Left ventricle myocardium inferior (tissue), 1 donor: ENCODE measurements at regions not wholly inside any gene's neighbourhood (a gene's known extent, or its start where the extent isn't known, plus 50 kb on each side); places are given as distances from the start of the nearest gene placed in this dataset.

Experiments used
- DNase-seq: peaks from one replicate; pipeline ENCODE4 v3.0.0-alpha.2; 2020
- H3K27ac ChIP-seq: fragments of 200-600 bp; replicated peaks from 2 replicates; pipeline ENCODE4 v1.8.0; 2021
- H3K27me3 ChIP-seq: fragments of 200-600 bp; 2 replicates; pipeline ENCODE4 v1.8.0; 2021; ENCODE audit warnings: low read depth
- H3K36me3 ChIP-seq: fragments of 200-600 bp; 2 replicates; pipeline ENCODE4 v1.8.0; 2021
- H3K4me1 ChIP-seq: fragments of 200-600 bp; 2 replicates; pipeline ENCODE4 v1.8.0; 2021
- H3K4me3 ChIP-seq: fragments of 200-600 bp; 2 replicates; pipeline ENCODE4 v1.8.0; 2021; ENCODE audit warnings: mild to moderate bottlenecking, moderate library complexity
- H3K9me3 ChIP-seq: fragments of 200-600 bp; replicated peaks from 2 replicates; pipeline ENCODE4 v1.8.0; 2021
- CTCF ChIP-seq: fragments of 200-600 bp; IDR thresholded peaks from 2 replicates; pipeline ENCODE4 v1.8.0; 2021; ENCODE audit warnings: antibody characterized with exemption, mild to moderate bottlenecking, borderline replicate concordance
- intact Hi-C: fragments of 100-400 bp; cut with micrococcal nuclease; formaldehyde crosslinking; loops from one replicate; pipeline ENCODE4 v1.11.0; 2022
- donor health status: DM: no; HTN: yes; CAD: no; lungs with severe emphysema.

GRCh38 chr4:156571146-156571545 is 400.5 kb downstream of the PDGFC start:
- Histone ChIP-seq H3K36me3 (no peaks in the 10 kb centered on the region), H3K27ac (no peak overlapping the region), H3K4me1 (no peaks in the 10 kb centered on the region), H3K27me3 (no peaks in the 10 kb centered on the region), H3K9me3 (no peaks in the 10 kb centered on the region), H3K4me3 (no peak overlapping the region)
- peak; percentile 27 for DNase-seq
- TF ChIP-seq CTCF, result no peak
- intact Hi-C loops, result no loop called here

GRCh38 chr4:156569535-156569934 is 402.1 kb downstream of the PDGFC start:
- Histone ChIP-seq H3K27ac (no peak overlapping the region), H3K27me3 (no peaks in the 10 kb centered on the region), H3K9me3 (no peaks in the 10 kb centered on the region), H3K4me3 (no peak overlapping the region), H3K36me3 (no peaks in the 10 kb centered on the region), H3K4me1 (no peaks in the 10 kb centered on the region)
- TF ChIP-seq CTCF, result no peak
- no peak for DNase-seq
- intact Hi-C loops, result no loop called here

- Histone ChIP-seq H3K36me3 (no peaks in the 10 kb centered on the region), H3K27me3 (no peaks in the 10 kb centered on the region), H3K9me3 (no peaks in the 10 kb centered on the region), H3K27ac (no peak overlapping the region), H3K4me3 (no peak overlapping the region), H3K4me1 (no peaks in the 10 kb centered on the region)
- no peak for DNase-seq
- no peak for TF ChIP-seq CTCF
- intact Hi-C loops, result no loop called here
Observed at GRCh38 chr4:156568484-156568883, 403.1 kb downstream of the PDGFC start.

GRCh38 chr4:156568041-156568440 is 403.6 kb downstream of the PDGFC start:
- intact Hi-C loops, result no loop called here

GRCh38 chr4:156560701-156561100 is 410.9 kb downstream of the PDGFC start:
- no peak for TF ChIP-seq CTCF
- H3K4me3 ChIP-seq, result no peak overlapping the region
- no peaks in the 10 kb centered on the region for H3K36me3 ChIP-seq
- DNase-seq, result no peak
- H3K27ac ChIP-seq, result no peak overlapping the region
- intact Hi-C loops, result no loop called here
- H3K27me3 ChIP-seq, result peaks cover 5% of the 10 kb centered on the region
- H3K4me1 ChIP-seq, result no peaks in the 10 kb centered on the region
- H3K9me3 ChIP-seq, result no peaks in the 10 kb centered on the region

More at GRCh38 chr4:156568041-156568440, 403.6 kb downstream of the PDGFC start:
- H3K27ac ChIP-seq, result no peak overlapping the region
- DNase-seq, result no peak
- no peaks in the 10 kb centered on the region for H3K36me3 ChIP-seq
- H3K4me3 ChIP-seq, result no peak overlapping the region
- no peaks in the 10 kb centered on the region for H3K4me1 ChIP-seq
- H3K27me3 ChIP-seq, result no peaks in the 10 kb centered on the region
- no peaks in the 10 kb centered on the region for H3K9me3 ChIP-seq
- no peak for TF ChIP-seq CTCF

GRCh38 chr4:156559346-156559745 is 412.3 kb downstream of the PDGFC start:
- H3K27ac ChIP-seq, result no peak overlapping the region
- no peaks in the 10 kb centered on the region for H3K4me1 ChIP-seq
- H3K27me3 ChIP-seq, result peaks cover 5% of the 10 kb centered on the region
- no peak for DNase-seq
- H3K4me3 ChIP-seq, result no peak overlapping the region
- no peak for TF ChIP-seq CTCF
- no peaks in the 10 kb centered on the region for H3K9me3 ChIP-seq
- intact Hi-C loops, result no loop called here
- no peaks in the 10 kb centered on the region for H3K36me3 ChIP-seq
